GM06990 (cell line): ENCODE measurements at regions not wholly inside any gene's neighbourhood (a gene's known extent, or its start where the extent isn't known, plus 50 kb on each side); places are given as distances from the start of the nearest gene placed in this dataset.

ENCODE experiments used
- DNase-seq: peaks from one replicate; pipeline ENCODE4 v3.0.0-alpha.2; 2011; ENCODE audit not compliant: insufficient read length; ENCODE audit errors: extremely low read depth
- H3K27me3 ChIP-seq: replicated peaks from 2 replicates; pipeline ENCODE4 v1.6.0; 2011; ENCODE audit warnings: low read length; ENCODE audit not compliant: control insufficient read depth, insufficient read depth
- H3K36me3 ChIP-seq: 2 replicates; pipeline ENCODE4 v1.5.1; 2011; ENCODE audit warnings: low read length; ENCODE audit not compliant: control insufficient read depth, insufficient read depth
- H3K4me3 ChIP-seq: replicated peaks from 2 replicates; pipeline ENCODE4 v1.5.1; 2011; ENCODE audit warnings: low read depth, mild to moderate bottlenecking, control low read depth, low read length
- CTCF ChIP-seq: IDR thresholded peaks from 2 replicates; pipeline ENCODE4 v1.5.1; 2011; ENCODE audit warnings: low read length, control low read depth, mild to moderate bottlenecking, inconsistent platforms; ENCODE audit not compliant: insufficient read depth, poor library complexity, severe bottlenecking

- H3K27me3 ChIP-seq = no peaks in the 10 kb centered on the region
- no peak overlapping the region for H3K4me3 ChIP-seq
- no peak for TF ChIP-seq CTCF
- DNase-seq = no peak
- no peaks in the 10 kb centered on the region for H3K36me3 ChIP-seq
Measured at GRCh38 chr10:106487726-106488125, 676.8 kb downstream of the SORCS1 start.

- Histone ChIP-seq H3K27me3 (no peaks in the 10 kb centered on the region), H3K4me3 (no peak overlapping the region), H3K36me3 (no peaks in the 10 kb centered on the region)
- DNase-seq = no peak
- TF ChIP-seq CTCF = no peak
Measured at GRCh38 chr10:106481598-106482275, 682.8 kb downstream of the SORCS1 start.

DNA sequence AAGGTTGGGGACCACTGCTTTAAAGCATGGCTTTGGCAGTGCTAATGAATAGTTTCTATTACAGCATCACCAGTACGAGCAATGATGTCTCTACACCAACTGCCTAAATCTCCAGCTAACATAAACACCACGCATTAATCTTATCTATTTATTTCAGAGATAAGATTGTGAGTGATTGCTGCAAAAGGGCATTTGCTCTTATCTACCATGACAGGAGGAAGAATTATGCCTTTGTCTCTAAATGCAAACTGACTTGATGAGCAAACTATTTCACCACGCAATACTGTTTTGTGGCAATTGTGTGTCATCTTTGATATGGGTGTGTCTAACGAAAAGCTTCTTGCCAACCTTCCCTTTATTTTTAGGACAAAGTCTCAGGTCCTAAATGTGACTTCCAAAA, 684.9 kb downstream of the SORCS1 start:
- no peak for TF ChIP-seq CTCF

DNA sequence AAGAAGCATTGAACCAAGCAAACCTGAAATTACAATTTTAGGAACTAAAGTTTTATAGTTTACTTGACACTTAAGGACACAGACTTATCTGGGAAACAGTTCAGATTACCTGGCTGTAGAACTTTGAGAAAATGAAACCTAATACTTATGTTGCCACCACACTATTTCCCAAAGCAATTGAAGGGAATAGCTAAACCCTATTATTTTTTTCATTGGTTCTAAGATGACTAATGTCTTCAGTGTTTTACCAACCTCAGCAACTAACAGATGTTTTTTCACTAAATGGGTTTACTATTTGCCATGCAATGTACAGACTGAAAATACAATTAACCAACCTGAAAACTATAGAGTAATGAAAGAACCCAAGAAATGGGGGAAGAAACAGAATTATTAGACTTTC, 689.6 kb downstream of the SORCS1 start:
- H3K4me3 ChIP-seq = no peak overlapping the region
- H3K36me3 ChIP-seq = no peaks in the 10 kb centered on the region
- no peak for DNase-seq
- TF ChIP-seq CTCF = no peak
- H3K27me3 ChIP-seq = no peaks in the 10 kb centered on the region

More for the DNA sequence above, 684.9 kb downstream of the SORCS1 start:
- no peak for DNase-seq
- Histone ChIP-seq H3K27me3 (no peaks in the 10 kb centered on the region), H3K36me3 (no peaks in the 10 kb centered on the region), H3K4me3 (no peak overlapping the region)

- no peaks in the 10 kb centered on the region for H3K27me3 ChIP-seq
- no peak for DNase-seq
- TF ChIP-seq CTCF = no peak
- H3K4me3 ChIP-seq = no peak overlapping the region
- no peaks in the 10 kb centered on the region for H3K36me3 ChIP-seq
Measured at GRCh38 chr10:106473129-106473685, 691.3 kb downstream of the SORCS1 start.
